GM23338 (cell line): ENCODE measurements at regions not wholly inside any gene's neighbourhood (a gene's known extent, or its start where the extent isn't known, plus 50 kb on each side); places are given as distances from the start of the nearest gene placed in this dataset.

Experiments
- EZH2 ChIP-seq: fragments of 200-600 bp; sonication (generic); IDR thresholded peaks from one replicate; pipeline ENCODE4 v1.8.0; 2017; ENCODE audit warnings: antibody characterized with exemption, mild to moderate bottlenecking, low read depth; ENCODE audit not compliant: unreplicated experiment
- EZH2phosphoT487 ChIP-seq: fragments of 200-600 bp; sonication (generic); IDR thresholded peaks from one replicate; pipeline ENCODE4 v1.8.1; 2018; ENCODE audit warnings: antibody characterized with exemption; ENCODE audit not compliant: unreplicated experiment
- REST ChIP-seq: IDR thresholded peaks from one replicate; pipeline ENCODE4 v1.6.1; 2018; ENCODE audit warnings: antibody characterized with exemption; ENCODE audit not compliant: unreplicated experiment
- TF ChIP-seq, protein P1 (sequence below), 2 experiments: fragments of 200-600 bp in 1 of 2; sonication (generic) in 1 of 2; conservative IDR thresholded peaks; 2 replicates each; pipeline versions ENCODE4 v1.5.1 to v1.6.1; 2016 to 2017; ENCODE audit warnings: antibody characterized with exemption in 2 of 2, low read depth in 2 of 2, mild to moderate bottlenecking in 2 of 2, moderate library complexity in 1 of 2

DNA sequence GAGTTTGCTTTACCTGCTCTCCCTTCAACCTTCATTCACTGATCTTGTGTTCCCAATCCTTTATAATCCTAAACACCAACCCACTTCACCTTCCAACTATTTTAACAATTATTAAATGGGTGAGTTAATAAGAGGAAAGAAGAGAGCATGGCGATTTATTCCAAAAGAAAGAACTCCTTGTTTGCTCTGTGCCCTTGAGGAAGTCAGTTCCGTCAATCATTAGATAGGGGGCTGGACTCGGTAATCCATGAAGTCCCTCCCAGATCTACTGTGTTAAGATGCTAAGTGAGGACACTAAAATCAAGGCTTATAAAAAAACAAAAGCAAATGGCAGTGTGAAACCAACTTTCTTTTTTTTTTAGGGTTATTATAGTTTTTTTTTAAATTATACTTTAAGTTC is 589.9 kb downstream of the XIRP2 start:
- TF ChIP-seq, protein P1, sequence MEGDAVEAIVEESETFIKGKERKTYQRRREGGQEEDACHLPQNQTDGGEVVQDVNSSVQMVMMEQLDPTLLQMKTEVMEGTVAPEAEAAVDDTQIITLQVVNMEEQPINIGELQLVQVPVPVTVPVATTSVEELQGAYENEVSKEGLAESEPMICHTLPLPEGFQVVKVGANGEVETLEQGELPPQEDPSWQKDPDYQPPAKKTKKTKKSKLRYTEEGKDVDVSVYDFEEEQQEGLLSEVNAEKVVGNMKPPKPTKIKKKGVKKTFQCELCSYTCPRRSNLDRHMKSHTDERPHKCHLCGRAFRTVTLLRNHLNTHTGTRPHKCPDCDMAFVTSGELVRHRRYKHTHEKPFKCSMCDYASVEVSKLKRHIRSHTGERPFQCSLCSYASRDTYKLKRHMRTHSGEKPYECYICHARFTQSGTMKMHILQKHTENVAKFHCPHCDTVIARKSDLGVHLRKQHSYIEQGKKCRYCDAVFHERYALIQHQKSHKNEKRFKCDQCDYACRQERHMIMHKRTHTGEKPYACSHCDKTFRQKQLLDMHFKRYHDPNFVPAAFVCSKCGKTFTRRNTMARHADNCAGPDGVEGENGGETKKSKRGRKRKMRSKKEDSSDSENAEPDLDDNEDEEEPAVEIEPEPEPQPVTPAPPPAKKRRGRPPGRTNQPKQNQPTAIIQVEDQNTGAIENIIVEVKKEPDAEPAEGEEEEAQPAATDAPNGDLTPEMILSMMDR (conservative IDR thresholded peaks at IDR 0.05; ENCODE audit: low read depth in 2 of 2), result no peak
- TF ChIP-seq EZH2 (no peak), REST (no peak), EZH2phosphoT487 (no peak)
